Ramos (cell line): ENCODE measurements at regions not wholly inside any gene's neighbourhood (a gene's known extent, or its start where the extent isn't known, plus 50 kb on each side); places are given as distances from the start of the nearest gene placed in this dataset.
"Not testable (repeated sequence)": the region's sequence is repeated elsewhere in the genome, so short reads cannot be mapped to it uniquely, and the experiment has no call there.

Experiments used
- in situ Hi-C: fragments of 300-500 bp; cut with MboI; formaldehyde crosslinking; loops from one replicate; pipeline ENCODE4 v1.14.3; 2022; ENCODE audit warnings: low sequenced_read_pairs; ENCODE audit not compliant: unreplicated experiment

DNA sequence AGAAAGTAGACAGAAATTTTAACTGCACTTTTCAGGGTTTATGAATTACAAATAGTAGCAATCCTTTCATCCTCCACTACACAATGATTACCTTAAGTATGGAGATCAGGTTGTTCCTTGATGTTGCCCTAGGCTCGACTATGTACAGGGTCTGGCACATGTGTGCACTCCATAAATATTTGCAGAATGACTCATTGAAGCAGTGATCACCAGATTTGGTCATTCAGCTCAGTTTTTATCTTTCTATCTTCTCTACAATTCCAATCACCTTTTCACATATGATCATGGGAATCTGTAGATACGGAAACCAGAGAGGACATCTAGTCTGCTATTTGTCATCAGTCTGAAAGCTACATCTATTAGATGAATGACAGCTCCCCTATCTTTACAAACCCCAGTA lies 171.7 kb upstream of the HCCS start:
- in situ Hi-C loops = no loop called here

DNA sequence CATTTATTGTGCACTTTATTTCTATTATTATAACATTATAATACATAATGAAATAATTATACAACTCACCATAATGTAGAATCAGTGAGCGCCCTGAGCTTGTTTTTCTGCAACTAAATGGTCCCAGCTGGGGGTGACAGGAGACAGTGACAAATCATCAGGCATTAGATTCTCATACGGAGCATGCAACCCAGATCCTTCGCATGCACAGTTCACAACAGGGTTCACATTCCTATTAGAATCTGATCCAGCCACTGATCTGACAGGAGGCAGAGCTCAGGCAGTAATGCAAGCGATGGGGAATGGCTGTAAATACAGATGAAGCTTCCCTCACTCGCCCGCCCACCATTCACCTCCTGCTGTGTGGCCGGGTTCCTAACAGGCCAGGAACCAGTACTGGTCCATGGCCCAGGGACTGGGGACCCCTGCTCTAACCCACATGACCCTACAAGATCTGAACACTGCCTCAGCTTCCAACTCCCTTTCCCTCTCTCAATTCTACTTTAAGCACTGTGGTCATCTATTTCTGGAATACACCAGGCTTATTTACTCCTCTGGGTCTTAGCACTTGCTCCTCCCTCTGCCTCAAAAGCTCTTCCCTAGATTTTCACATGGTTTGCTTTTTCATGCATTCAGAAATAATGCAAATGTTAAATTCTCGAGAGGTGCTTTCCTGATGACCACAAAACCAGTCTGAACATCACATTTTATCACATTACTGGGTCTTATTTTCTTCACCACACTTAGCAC lies 166.8 kb upstream of the HCCS start:
- in situ Hi-C loops = no loop called here

DNA sequence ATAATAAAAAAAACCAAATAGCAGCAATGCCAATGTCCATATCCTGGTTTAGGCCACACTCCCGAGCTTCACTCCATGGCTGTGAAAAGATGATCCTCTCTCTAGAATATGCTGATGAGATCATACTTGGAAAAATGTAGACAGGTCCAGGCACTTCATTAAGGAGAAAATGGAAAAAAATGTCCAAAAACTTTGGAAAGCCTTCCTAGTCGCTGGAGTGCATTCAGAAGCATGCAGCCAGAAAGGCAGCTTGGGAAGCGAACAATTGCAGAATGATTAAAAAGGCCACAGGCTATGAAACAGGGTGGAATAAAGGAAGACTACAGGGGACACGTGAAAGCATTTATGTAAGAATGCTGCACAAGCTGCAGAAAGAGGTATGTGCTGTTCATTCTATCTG lies 165.6 kb upstream of the HCCS start:
- in situ Hi-C loops = no loop called here

DNA sequence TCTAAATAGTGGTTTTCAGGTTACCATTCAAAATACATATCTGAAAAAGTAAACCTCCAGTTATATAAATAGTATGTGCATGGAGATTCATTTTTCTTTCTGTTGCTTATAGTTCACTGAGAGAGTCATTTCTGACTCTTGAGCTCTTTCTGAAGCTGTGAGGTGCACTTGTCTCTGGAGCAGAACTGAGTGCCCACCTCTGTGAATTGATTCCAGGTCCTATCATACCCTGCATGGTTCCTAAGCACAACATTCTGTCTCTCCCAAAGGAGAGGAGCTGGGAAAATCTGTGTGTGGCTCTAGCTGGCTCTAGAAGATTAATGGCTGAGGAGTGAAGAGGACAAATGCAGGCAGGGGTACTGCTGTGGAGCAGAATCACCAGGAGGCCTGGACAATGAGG lies 161.6 kb upstream of the HCCS start:
- in situ Hi-C loops = no loop called here

DNA sequence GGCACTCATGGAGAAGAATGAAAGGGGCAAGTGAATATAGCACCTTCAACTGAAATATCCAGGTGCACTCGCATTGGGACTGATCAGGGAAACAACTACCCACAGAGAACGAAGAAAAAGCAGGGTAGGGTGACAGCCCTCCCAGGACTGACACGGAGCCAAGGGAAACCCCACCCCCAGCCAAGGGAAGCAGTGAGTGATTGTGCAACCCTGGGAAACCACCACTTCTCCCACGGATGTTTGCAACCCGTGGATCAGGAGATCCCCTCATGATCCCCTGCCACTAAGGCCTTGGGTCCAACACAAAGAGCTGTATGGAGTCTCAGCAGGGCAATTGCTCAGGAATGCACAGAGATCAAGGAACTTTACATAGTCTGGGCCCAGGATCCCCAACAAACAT lies 158.5 kb upstream of the HCCS start:
- in situ Hi-C loops = no loop called here

DNA sequence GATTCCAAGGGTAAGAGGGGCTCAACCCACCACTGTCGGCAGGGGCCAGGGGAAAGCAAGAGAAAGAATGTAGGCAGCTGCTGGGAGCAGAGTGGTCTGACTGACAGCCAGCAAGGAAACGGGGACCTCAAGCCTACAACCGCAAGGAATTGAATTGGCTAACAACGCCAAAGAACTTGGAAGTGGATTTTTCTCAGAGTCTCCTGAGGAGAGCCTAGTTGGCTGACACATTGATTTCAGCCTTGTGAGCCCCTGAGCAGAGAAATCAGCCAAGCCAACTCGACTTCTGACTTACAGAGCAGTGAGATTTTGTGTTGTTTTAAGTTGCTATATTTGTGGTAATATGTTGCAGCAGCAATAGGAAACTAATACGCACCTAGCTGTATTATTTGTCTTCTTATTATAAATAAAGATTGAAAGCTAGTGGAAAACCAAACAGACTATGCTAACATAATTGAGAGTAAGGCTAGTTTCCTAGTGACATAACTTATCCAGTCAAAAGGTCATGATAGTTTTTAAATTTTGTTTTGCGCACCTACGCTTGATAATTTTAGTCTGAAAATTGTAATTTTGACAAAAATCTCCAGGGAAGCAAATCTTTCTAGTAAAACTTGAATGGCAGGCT lies 145.8 kb upstream of the HCCS start:
- in situ Hi-C loops = no loop called here

DNA sequence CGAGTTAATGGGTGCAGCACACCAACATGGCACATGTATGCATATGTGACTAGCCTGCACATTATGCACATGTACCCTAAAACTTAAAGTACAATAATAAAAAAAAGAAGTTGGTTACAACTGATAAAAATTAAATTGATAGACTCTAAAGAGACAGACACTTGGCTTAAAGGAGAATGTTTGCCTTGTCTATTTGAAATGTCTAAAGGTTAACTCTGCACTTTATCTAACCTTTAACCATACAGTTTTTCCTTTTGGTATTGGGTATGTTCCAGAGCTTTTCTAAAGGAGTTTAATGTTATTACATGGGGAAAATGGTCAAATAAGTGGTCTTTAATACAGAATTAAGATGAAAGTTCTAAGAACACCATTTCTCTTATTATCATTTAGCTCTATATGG lies 145.1 kb upstream of the HCCS start:
- in situ Hi-C loops = no loop called here

DNA sequence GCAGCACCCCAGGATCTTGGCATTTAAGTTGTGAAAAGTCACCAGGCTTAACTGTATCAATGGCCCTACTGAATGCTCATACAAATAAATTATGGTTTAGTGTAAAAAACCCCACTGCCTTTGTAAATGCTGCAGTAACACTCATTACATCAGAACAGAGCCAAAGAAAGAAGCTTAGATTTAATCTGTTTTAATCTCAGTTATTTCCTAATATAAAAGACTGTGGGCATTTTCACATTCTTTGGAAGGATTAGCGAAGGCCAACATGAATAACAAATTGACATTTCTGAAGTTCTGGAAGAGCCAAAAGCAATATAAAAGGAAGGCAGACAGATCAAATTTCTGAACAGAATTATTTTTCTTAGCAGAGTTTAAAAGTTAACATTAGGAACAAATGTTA lies 140.0 kb upstream of the HCCS start:
- in situ Hi-C loops = no loop called here

DNA sequence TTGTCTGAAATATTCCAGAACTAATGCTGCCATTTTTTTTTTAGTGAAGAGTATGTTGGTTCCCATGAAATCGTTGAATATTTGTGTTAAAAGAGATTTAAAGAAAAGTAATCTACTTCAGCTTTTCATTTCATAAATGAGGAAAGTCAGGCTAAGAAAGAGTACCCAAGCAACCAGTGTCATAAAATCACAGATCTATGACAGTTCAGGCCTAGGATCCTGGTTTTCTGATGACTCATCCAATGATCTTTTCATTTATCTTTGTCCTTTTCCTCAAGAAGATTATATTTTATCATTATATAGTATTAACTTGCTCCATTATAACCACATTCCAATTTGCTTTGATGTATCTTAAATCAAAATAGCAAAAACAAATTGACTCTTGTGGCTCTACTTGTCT lies 139.4 kb upstream of the HCCS start:
- in situ Hi-C loops = no loop called here

DNA sequence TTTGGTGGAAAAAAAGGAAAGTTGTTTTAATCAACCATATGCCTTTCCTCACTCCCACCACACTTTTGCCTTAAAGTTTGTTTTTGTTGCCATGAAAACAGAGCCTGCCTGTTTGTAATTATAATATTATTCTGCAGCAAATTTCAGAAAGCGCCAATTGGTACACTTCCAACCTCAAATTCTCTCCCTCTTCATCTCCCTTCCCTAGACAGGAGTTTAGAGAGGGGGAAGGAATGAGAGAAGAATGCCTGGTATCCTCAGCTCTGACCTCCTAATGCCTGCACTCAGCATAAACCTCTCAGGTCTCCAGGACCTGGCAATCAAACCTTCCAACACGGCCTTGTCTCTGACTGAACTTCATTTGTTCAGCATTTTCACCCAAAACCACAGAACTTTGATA lies 138.4 kb upstream of the HCCS start:
- in situ Hi-C loops = no loop called here

DNA sequence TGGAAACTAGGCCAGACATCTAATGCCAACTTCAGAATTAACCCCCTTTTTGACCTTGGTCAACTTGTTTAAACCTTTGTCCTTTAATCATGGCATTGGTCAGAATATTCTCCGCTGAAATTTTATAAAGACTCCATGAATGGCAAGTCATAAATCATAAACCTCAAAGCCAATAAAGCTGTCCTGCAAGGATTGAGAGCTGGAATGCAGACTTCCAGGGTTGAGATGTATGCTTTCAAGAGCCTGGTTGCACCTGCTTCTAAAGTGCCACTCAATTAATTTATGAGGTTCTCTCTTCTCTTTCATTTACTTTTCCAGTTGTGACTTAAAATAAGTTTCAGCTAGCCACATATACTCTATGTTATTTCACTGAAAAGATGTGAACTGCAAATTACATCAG lies 136.2 kb upstream of the HCCS start:
- in situ Hi-C loops = no loop called here

DNA sequence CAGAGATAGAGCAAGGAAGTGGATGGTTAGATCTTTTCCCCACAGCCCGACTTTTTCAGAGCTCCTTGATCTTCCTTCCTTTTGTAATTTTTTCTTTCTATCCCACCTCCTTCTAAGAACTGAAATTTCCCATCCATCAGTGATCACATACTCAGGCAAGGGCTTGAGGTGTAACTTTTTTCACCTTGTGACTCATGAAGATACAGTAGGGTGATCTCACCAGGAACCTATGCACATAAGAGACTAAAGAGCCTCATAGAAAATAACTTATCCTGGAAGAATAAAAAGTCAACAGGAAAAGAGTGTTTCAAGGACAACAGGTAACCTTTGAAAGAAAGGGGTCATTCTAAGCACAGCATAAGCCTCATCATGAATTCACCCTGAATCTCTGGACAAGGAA lies 131.2 kb upstream of the HCCS start:
- in situ Hi-C loops = no loop called here

DNA sequence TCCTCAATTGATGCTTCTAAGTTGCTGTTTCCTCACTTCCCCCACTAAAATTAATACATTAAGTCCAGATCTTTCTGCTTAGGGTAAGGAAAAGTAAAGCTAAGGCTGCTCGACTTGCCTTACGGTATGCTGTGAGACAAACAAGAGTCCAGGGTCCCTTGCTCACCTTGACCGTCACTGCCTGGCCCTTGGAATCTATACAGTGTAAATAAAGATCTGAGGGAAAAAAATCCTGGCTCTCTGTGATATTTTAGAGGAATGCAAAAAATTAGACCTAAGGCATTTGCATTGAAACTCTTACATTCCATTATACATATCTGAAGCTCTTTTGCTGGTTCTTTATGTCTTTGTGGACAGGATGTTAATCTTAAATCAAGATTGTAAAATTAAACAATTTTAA lies 129.6 kb upstream of the HCCS start:
- in situ Hi-C loops = no loop called here

DNA sequence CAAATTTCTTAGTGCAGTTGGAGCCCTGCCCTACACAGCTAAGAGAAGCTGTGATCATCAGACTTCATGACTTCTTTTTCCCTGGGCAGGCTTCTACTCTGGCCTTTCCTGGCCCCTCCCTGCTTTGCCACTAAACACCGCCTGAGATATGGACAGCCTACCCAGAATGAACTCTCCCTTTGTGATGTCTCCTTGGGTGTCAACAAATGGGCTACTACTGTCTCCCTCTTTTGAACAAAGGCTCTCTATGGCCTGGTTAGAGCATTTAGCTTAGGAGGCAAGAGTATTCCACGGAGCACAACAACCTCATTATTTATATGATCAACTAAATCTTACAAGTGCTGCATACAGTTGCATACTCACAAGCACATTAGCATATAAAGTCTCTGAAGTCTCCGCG lies 127.6 kb upstream of the HCCS start:
- in situ Hi-C loops = no loop called here

DNA sequence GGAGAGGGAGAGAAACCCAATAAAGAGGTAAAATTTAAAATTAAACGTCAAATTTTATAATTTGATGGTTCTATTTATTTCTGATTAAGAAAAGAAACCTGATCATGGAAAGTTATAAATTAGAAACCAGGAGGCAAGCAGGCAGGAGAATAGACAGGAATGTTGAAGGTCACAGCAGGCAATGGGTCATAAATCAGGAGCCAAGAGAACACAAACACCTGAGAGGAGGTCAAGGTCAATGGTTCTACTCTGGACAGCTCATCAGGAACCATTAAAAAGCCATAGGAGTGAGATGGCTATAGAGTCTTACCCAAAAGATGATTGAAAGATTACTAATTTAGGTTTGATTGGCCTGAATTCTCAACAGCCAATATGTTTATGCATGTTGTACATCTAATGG lies 126.9 kb upstream of the HCCS start:
- in situ Hi-C loops = no loop called here

DNA sequence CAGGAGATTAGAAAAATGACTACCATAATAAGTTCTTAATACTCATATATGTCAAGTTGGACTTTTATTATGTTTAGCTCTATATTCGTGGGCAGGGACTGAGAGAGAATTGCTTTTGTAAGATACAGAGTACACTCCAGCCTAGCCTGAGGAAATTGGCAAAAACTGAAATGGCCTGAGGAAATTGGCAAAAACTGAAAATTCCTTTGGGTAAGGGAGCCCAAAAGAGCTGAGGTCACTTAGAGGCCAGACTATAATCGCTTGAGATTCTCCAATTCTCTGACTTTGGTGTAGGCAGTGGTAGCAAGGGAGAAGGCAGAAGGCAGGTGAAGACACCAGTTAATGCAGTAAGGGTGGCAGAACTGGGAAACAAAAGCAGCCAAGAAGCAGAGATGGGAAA lies 124.5 kb upstream of the HCCS start:
- in situ Hi-C loops = no loop called here

DNA sequence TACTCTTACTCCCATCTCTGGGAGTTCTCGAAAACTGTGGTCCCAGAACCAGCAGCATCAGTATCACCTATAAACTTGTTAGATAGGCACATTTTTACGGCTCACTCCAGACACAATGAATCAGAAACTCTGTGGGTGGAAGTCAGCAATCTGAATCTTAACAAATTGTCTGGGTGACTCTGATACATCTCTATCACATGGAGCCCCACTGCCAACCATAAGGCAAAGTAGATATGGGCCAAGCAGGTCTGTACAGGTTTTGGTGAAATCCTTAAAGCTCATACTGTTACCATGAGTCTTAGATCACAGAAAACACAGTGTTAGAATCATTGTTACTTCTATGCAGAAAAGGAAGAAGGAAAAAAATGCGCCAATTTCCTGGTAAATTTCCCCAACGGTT lies 122.5 kb upstream of the HCCS start:
- in situ Hi-C loops = no loop called here

DNA sequence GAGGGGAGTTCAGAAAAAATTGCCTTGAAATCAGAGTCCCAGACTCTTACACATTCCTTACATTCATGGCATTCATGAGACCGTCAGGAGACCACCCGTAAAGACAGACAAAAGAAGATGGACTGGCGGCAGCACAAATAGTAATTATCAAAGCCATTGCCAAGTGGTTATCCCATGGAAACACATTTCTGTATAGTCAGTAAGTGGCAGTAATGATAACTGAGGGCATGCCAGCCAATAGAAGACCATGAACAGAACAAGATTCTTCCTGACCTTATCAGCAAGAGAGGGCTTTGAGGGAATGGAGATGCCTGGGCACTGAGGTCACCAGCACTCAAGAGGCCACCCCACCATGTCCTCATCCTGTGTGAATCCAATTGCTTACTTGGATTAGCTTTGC lies 121.7 kb upstream of the HCCS start:
- in situ Hi-C loops = no loop called here

DNA sequence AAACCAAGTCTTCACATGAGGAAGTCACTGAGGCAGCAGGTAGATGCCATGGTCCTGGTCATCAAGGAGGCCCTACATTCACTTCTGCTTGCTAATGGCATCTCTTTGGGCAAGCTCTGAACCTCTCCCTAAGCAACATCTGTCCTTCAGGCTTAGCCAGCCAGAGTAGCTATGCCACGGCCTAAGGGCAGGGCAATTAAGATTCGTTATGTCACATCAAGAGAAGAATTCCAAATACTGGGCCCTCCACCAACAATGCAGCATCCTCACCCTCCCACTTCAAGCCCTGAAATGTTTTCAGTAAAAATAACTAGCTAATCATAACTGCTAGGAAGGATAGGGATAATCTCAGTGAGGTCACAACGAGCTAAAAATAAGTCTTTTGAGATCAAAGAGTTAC lies 120.7 kb upstream of the HCCS start:
- in situ Hi-C loops = no loop called here

DNA sequence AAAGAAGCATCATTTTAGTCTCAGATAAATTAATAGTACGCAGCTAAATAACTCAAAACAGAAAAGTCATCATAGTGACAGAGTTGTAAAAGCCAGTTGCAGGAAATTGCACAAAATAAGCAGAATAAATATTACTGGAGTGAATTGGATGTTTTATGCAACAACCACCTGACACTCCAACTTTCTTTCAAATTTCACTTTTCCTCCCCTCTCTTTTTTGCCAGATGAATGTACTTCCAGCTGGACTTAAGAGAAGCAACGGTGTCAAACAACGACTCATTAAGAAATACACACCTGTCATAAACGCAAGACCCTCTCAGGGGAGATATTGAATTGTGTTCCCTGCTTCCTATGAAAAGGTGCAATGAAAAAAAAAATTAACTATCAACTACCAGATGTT lies 120.2 kb upstream of the HCCS start:
- in situ Hi-C loops = no loop called here

DNA sequence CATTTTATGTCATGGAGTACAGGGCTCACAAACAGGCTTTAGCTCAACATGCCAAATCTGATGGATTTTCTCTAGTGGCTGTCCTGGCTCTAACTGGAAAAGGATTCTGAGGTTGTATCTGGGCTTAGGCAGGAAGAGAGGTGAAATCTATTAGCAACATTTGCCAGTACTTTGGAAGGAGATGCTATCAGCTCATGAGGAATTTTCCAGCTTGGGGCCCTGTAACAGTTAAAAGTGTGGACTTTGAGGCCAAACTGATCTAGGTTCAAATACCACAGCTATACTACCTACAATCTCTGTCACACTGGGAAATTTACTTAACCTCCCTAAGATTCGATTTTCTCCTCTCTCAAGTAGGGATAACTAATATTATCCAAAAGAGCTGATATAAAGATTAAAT lies 119.0 kb upstream of the HCCS start:
- in situ Hi-C loops = no loop called here

DNA sequence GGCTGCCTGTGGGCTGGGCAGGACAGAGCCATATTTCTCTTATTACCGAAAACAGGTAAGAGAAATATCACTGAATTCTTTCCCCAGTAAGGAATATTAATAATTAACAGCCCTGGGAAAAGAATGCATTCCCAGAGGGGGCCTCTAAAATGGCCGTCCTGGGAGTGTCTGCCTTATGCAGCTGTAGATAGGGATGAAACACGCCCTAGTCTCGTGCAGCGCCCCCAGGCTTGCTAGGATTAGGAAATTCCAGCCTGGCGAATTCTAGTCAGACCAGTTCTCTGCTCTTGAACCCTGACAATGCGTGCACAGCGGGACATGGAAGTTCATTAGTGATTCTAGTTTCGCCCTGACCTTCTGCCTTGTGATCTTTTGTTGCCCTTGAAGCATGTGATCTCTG lies 104.1 kb upstream of the HCCS start:
- in situ Hi-C loops = not testable (repeated sequence)
